SK-N-SH (cell line): ENCODE measurements at regions not wholly inside any gene's neighbourhood (a gene's known extent, or its start where the extent isn't known, plus 50 kb on each side); places are given as distances from the start of the nearest gene placed in this dataset.
"Not testable (repeated sequence)": the region's sequence is repeated elsewhere in the genome, so short reads cannot be mapped to it uniquely, and the experiment has no call there.

Experiments used
- CTCF ChIA-PET: fragments of 300-600, 350-600 bp; formaldehyde crosslinking; extraction: SDS; loops from one replicate; lab custom pipeline; 2021; lab: Yijun Ruan, JAX
- POLR2A ChIA-PET: fragments of 350-600 bp; sonication (Branson Sonifier 250); formaldehyde crosslinking; extraction: SDS; loops from one replicate; lab custom pipeline; 2020; ENCODE audit warnings: antibody characterized with exemption, inconsistent platforms; lab: Yijun Ruan, JAX
- DNase-seq: peaks from one replicate; pipeline ENCODE4 v3.0.0; 2012
- H2AFZ ChIP-seq: fragments of 200-600 bp; sonication (generic); 2 replicates; pipeline ENCODE4 v1.8.1; 2016; ENCODE audit warnings: antibody characterized with exemption, mild to moderate bottlenecking, low read depth
- H3F3A ChIP-seq: fragments of 200-600 bp; sonication (generic); replicated peaks from 2 replicates; pipeline ENCODE3; 2016; ENCODE audit warnings: antibody characterized with exemption, mild to moderate bottlenecking; ENCODE audit not compliant: insufficient read depth
- H3K27ac ChIP-seq, 2 experiments: fragments of 200-500 bp in 1 of 2; fragments of 200-600 bp in 1 of 2; sonication (Bioruptor generic) in 1 of 2; sonication (generic), shearing (Covaris generic) in 1 of 2; 2 replicates each; pipeline versions ENCODE4 v1.5.1 to v1.6.1; 2014 to 2016; ENCODE audit warnings: low read depth in 2 of 2, inconsistent platforms in 1 of 2, low read length in 1 of 2, mild to moderate bottlenecking in 1 of 2, mixed read lengths in 1 of 2
- H3K27me3 ChIP-seq: fragments of 200-600 bp; sonication (generic), shearing (Covaris generic); 2 replicates; pipeline ENCODE4 v1.6.1; 2016; ENCODE audit warnings: mixed run types; ENCODE audit not compliant: insufficient read depth
- H3K36me3 ChIP-seq, 2 experiments: fragments of 200-500 bp in 1 of 2; fragments of 200-600 bp in 1 of 2; sonication (Bioruptor generic) in 1 of 2; sonication (generic) in 1 of 2; replicated peaks in 1 of 2; 2 replicates each; pipeline versions ENCODE3 to v1.5.1; 2014 to 2016; ENCODE audit warnings: low read length in 1 of 2, mild to moderate bottlenecking in 1 of 2; ENCODE audit not compliant: insufficient read depth in 2 of 2, control insufficient read depth in 1 of 2
- H3K4me1 ChIP-seq, 2 experiments: fragments of 200-500 bp in 1 of 2; fragments of 200-600 bp in 1 of 2; sonication (Bioruptor generic) in 1 of 2; sonication (generic), shearing (Covaris generic) in 1 of 2; 2 replicates each; pipeline versions ENCODE4 v1.5.1 to v1.6.1; 2014 to 2016; ENCODE audit warnings: low read depth in 1 of 2, low read length in 1 of 2, mixed run types in 1 of 2; ENCODE audit not compliant: insufficient read depth in 2 of 2, control insufficient read depth in 1 of 2
- H3K4me2 ChIP-seq: fragments of 200-600 bp; sonication (generic), shearing (Covaris generic); 2 replicates; pipeline ENCODE4 v1.6.1; 2017; ENCODE audit warnings: mixed run types
- H3K4me3 ChIP-seq, 2 experiments: fragments of 200-500 bp in 1 of 2; fragments of 200-600 bp in 1 of 2; sonication (Bioruptor generic) in 1 of 2; sonication (generic), shearing (Covaris generic) in 1 of 2; 2 replicates each; pipeline versions ENCODE4 v1.5.1 to v1.8.1; 2014 to 2016; ENCODE audit warnings: low read depth in 2 of 2, inconsistent platforms in 1 of 2, low read length in 1 of 2, mild to moderate bottlenecking in 1 of 2, mixed read lengths in 1 of 2, moderate library complexity in 1 of 2
- H3K79me2 ChIP-seq: fragments of 200-600 bp; sonication (generic); 2 replicates; pipeline ENCODE4 v1.8.1; 2017; ENCODE audit warnings: mild to moderate bottlenecking; ENCODE audit not compliant: insufficient read depth
- H3K9ac ChIP-seq: fragments of 200-600 bp; sonication (generic); 2 replicates; pipeline ENCODE4 v1.6.1; 2017; ENCODE audit warnings: mixed run types
- H3K9me2 ChIP-seq: fragments of 200-600 bp; sonication (generic); 2 replicates; pipeline ENCODE4 v1.6.1; 2017; ENCODE audit warnings: mixed run types
- H3K9me3 ChIP-seq: fragments of 200-600 bp; sonication (generic); 2 replicates; pipeline ENCODE4 v1.6.1; 2017; ENCODE audit warnings: mixed run types, mild to moderate bottlenecking, moderate library complexity
- H4K20me1 ChIP-seq: fragments of 200-600 bp; sonication (generic); 2 replicates; pipeline ENCODE4 v1.6.1; 2017; ENCODE audit warnings: mild to moderate bottlenecking, mixed run types; ENCODE audit not compliant: insufficient read depth
- CHD2 ChIP-seq: fragments of 150-350 bp; IDR thresholded peaks from 2 replicates; pipeline ENCODE4 v1.6.1; 2018; ENCODE audit warnings: low read length; ENCODE audit not compliant: partially characterized antibody
- FOXJ3 ChIP-seq: sonication (generic); formaldehyde crosslinking; IDR thresholded peaks from 2 replicates; pipeline ENCODE4 v1.5.1; 2020; ENCODE audit warnings: mild to moderate bottlenecking, missing genetic modification reagents
- FOXM1 ChIP-seq: IDR thresholded peaks from 2 replicates; pipeline ENCODE4 v1.4.0; 2012; ENCODE audit warnings: low read depth, mild to moderate bottlenecking
- GABPA ChIP-seq: IDR thresholded peaks from 2 replicates; pipeline ENCODE4 v1.4.0; 2012; ENCODE audit warnings: low read depth, mild to moderate bottlenecking
- IRF3 ChIP-seq: fragments of 150-350 bp; IDR thresholded peaks from 2 replicates; pipeline ENCODE4 v1.6.1; 2016; ENCODE audit warnings: mild to moderate bottlenecking, low read depth, low read length
- JUND ChIP-seq: IDR thresholded peaks from 2 replicates; pipeline ENCODE4 v1.4.0; 2012
- MEF2A ChIP-seq: IDR thresholded peaks from 2 replicates; pipeline ENCODE4 v1.4.0; 2012; ENCODE audit warnings: low read depth, borderline replicate concordance
- MXI1 ChIP-seq: IDR thresholded peaks from 2 replicates; pipeline ENCODE4 v1.6.1; 2012; ENCODE audit warnings: mild to moderate bottlenecking, low read depth, low read length, improper control_type of control experiment
- NRF1 ChIP-seq: IDR thresholded peaks from 2 replicates; pipeline ENCODE4 v1.6.1; 2012; ENCODE audit warnings: low read depth, mild to moderate bottlenecking, low read length
- RCOR1 ChIP-seq: fragments of 150-350 bp; IDR thresholded peaks from 2 replicates; pipeline ENCODE4 v1.6.1; 2017; ENCODE audit warnings: antibody characterized with exemption, low read length
- SIN3A ChIP-seq: IDR thresholded peaks from 2 replicates; pipeline ENCODE4 v1.6.1; 2012; ENCODE audit warnings: low read depth, mild to moderate bottlenecking, low read length, moderate library complexity, borderline replicate concordance
- TAF1 ChIP-seq: IDR thresholded peaks from 2 replicates; pipeline ENCODE4 v1.6.1; 2012; ENCODE audit warnings: low read depth, mild to moderate bottlenecking, low read length, moderate library complexity, borderline replicate concordance
- TCF12 ChIP-seq: IDR thresholded peaks from 2 replicates; pipeline ENCODE4 v1.4.0; 2012
- YY1 ChIP-seq: IDR thresholded peaks from 2 replicates; pipeline ENCODE4 v1.4.0; 2012; ENCODE audit warnings: low read depth, mild to moderate bottlenecking
- WGBS: methylation state at CpG from one replicate; pipeline ENCODE4 v1.1.6; 2017; ENCODE audit warnings: low lambda C conversion rate; 5-methylcytosine and 5-hydroxymethylcytosine counted together
- TF ChIP-seq, protein P1 (sequence below): IDR thresholded peaks from 2 replicates; pipeline ENCODE4 v1.4.0; 2012; ENCODE audit warnings: low read depth
- TF ChIP-seq, protein P2 (sequence below): IDR thresholded peaks from 2 replicates; pipeline ENCODE4; 2012

- POLR2A ChIA-PET, H3K79me2 ChIP-seq, CTCF ChIA-PET, H3K9me2 ChIP-seq, H3K27ac ChIP-seq, H3K9me3 ChIP-seq, H3K36me3 ChIP-seq, H3K4me3 ChIP-seq, H3K27me3 ChIP-seq, H2AFZ ChIP-seq, H3K9ac ChIP-seq, H4K20me1 ChIP-seq, H3K4me2 ChIP-seq, DNase-seq, H3K4me1 ChIP-seq, H3F3A ChIP-seq: not testable (repeated sequence)
- WGBS: 49% methylated on average over 4 of the region's 4 CpGs
Measured at GRCh38 chr1:72987871-72988270, 705.5 kb upstream of the NEGR1 start.

DNA sequence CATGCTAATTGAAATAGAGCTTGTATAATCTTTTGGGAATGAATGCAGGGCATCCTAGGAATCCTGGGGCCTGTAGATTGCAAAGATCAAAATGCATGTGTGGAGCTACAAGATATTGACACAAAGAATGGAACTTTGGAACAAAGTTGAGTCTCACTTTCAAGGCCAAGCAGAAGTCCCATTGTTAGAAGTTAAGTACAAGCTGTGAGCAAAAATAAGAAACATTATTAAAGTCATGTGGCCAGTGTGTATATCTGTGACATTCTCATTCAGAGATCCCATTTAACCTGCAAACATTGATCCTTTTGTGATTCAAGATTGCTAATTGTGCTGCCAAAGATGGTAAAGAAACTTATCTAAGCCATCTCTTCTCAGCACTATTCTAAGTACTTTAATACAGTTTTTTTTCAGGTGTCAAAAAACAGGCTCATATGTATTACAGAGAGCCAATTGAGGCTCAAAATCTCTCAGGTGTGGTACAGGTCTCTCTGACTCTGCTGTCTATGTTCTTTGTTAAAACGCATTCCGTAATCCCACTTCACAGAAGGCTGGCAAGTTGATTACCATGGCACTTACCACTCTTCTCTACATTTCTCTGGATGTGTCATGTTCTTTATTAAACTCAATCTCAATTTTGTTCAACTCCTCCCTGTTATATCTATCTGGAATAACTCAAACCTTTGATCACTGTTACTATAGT is 704.4 kb upstream of the NEGR1 start:
- no peaks in the 10 kb centered on the region for H3K9me3 ChIP-seq
- no peaks in the 10 kb centered on the region for H4K20me1 ChIP-seq
- H3K4me2 ChIP-seq: no peak overlapping the region
- POLR2A ChIA-PET: no interaction called here
- no peaks in the 10 kb centered on the region for H3K79me2 ChIP-seq
- CTCF ChIA-PET: interaction anchor here (0.6 kb wide), 1 partner anchor 113 kb away, joined by 3 read pairs; no protein-coding TSS in a partner anchor
- H3K36me3 ChIP-seq: no peaks in the 10 kb centered on the region
- no peaks in the 10 kb centered on the region for H3K27me3 ChIP-seq
- H3F3A ChIP-seq: no peaks in the 10 kb centered on the region
- H3K9me2 ChIP-seq: no peaks in the 10 kb centered on the region
- no peak overlapping the region for H3K9ac ChIP-seq
- no peaks in the 10 kb centered on the region for H3K4me1 ChIP-seq
- no peak overlapping the region for H3K27ac ChIP-seq
- H2AFZ ChIP-seq: no peak overlapping the region
- WGBS: 65% methylated on average over 2 of the region's 2 CpGs
- H3K4me3 ChIP-seq: no peak overlapping the region
- TF ChIP-seq MXI1 (no peak), MEF2A (no peak), CHD2 (no peak), TAF1 (no peak), JUND (no peak), IRF3 (no peak), TCF12 (no peak), SIN3A (no peak), FOXM1 (no peak), NRF1 (no peak), YY1 (no peak), FOXJ3 (CRISPR knock-in tag) (no peak), GABPA (no peak), RCOR1 (no peak)
- TF ChIP-seq, protein P1, sequence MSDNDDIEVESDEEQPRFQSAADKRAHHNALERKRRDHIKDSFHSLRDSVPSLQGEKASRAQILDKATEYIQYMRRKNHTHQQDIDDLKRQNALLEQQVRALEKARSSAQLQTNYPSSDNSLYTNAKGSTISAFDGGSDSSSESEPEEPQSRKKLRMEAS: no peak
- TF ChIP-seq, protein P2, sequence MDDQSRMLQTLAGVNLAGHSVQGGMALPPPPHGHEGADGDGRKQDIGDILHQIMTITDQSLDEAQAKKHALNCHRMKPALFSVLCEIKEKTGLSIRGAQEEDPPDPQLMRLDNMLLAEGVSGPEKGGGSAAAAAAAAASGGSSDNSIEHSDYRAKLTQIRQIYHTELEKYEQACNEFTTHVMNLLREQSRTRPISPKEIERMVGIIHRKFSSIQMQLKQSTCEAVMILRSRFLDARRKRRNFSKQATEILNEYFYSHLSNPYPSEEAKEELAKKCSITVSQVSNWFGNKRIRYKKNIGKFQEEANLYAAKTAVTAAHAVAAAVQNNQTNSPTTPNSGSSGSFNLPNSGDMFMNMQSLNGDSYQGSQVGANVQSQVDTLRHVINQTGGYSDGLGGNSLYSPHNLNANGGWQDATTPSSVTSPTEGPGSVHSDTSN: no peak
- DNase-seq: no peak

DNA sequence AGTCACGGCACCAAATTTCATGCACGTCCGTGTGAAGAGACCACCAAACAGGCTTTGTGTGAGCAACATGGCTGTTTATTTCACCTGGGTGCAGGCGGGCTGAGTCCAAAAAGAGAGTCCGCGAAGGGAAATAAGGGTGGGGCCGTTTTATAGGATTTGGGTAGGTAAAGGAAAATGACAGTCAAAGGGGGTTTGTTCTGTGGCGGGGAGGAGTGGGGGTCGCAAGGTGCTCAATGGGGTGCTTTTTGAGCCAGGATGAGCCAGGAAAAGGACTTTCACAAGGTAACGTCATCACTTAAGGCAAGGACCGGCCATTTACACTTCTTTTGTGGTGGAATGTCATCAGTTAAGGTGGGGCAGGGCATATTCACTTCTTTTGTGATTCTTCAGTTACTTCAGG is 702.7 kb upstream of the NEGR1 start:
- H4K20me1 ChIP-seq, DNase-seq, H3K4me3 ChIP-seq, H3K27ac ChIP-seq, H3K27me3 ChIP-seq, H2AFZ ChIP-seq, H3K9ac ChIP-seq, H3K4me2 ChIP-seq, H3K9me2 ChIP-seq, H3F3A ChIP-seq, H3K79me2 ChIP-seq, H3K9me3 ChIP-seq, POLR2A ChIA-PET, CTCF ChIA-PET, H3K36me3 ChIP-seq, H3K4me1 ChIP-seq: not testable (repeated sequence)
- 61% methylated on average over 10 of the region's 11 CpGs for WGBS

- H3K79me2 ChIP-seq, POLR2A ChIA-PET, H3F3A ChIP-seq, H3K27me3 ChIP-seq, H3K4me1 ChIP-seq, H3K4me3 ChIP-seq, H2AFZ ChIP-seq, CTCF ChIA-PET, H4K20me1 ChIP-seq, DNase-seq, H3K9me2 ChIP-seq, H3K27ac ChIP-seq, H3K36me3 ChIP-seq, H3K9ac ChIP-seq, H3K9me3 ChIP-seq, H3K4me2 ChIP-seq: not testable (repeated sequence)
- WGBS: 61% methylated on average over 9 of the region's 15 CpGs
Measured at GRCh38 chr1:72983011-72983410, 700.7 kb upstream of the NEGR1 start.
